HG02642 (cell line): ENCODE measurements at regions not wholly inside any gene's neighbourhood (a gene's known extent, or its start where the extent isn't known, plus 50 kb on each side); places are given as distances from the start of the nearest gene placed in this dataset.

Source experiments
- ATAC-seq: cut with Tn5 transposase; IDR thresholded peaks from one replicate; pipeline ENCODE4 v1.9.1; 2021; ENCODE audit warnings: mild to moderate bottlenecking; ENCODE audit not compliant: unreplicated experiment, poor library complexity

- ATAC-seq, result no peak
These were observed 107.9 kb downstream of the LMO4 start for GRCh38 chr1:87436534-87436933.

- ATAC-seq, result peak; percentile 85
These were observed 109.1 kb downstream of the LMO4 start for GRCh38 chr1:87437663-87438295.

GRCh38 chr1:87439821-87440220 is 111.1 kb downstream of the LMO4 start:
- ATAC-seq, result no peak

- peak; percentile 87 for ATAC-seq
These were observed 120.8 kb downstream of the LMO4 start for GRCh38 chr1:87449348-87449963.

GRCh38 chr1:87450136-87450535 is 121.5 kb downstream of the LMO4 start:
- no peak for ATAC-seq

- no peak for ATAC-seq
These were observed 122.0 kb downstream of the LMO4 start for GRCh38 chr1:87450615-87451209.

- no peak for ATAC-seq
These were observed 122.7 kb downstream of the LMO4 start for GRCh38 chr1:87451229-87451920.

- ATAC-seq, result no peak
These were observed 124.0 kb downstream of the LMO4 start for GRCh38 chr1:87452648-87453047.

GRCh38 chr1:87457408-87457807 is 128.7 kb downstream of the LMO4 start:
- no peak for ATAC-seq

- no peak for ATAC-seq
These were observed 134.2 kb downstream of the LMO4 start for GRCh38 chr1:87462894-87463293.

GRCh38 chr1:87464022-87464490 is 135.4 kb downstream of the LMO4 start:
- ATAC-seq, result peak; percentile 66

- ATAC-seq, result no peak
These were observed 137.9 kb downstream of the LMO4 start for GRCh38 chr1:87466621-87467020.

GRCh38 chr1:87472716-87473115 is 144.0 kb downstream of the LMO4 start:
- no peak for ATAC-seq

GRCh38 chr1:87473203-87473661 is 144.6 kb downstream of the LMO4 start:
- ATAC-seq, result no peak

- ATAC-seq, result no peak
These were observed 145.4 kb downstream of the LMO4 start for GRCh38 chr1:87474098-87474497.

GRCh38 chr1:87478231-87478630 is 149.6 kb downstream of the LMO4 start:
- no peak for ATAC-seq

GRCh38 chr1:87495147-87495546 is 166.5 kb downstream of the LMO4 start:
- ATAC-seq, result no peak

GRCh38 chr1:87495870-87496269 is 167.2 kb downstream of the LMO4 start:
- ATAC-seq, result no peak

- ATAC-seq, result no peak
These were observed 168.9 kb downstream of the LMO4 start for GRCh38 chr1:87497380-87498203.

GRCh38 chr1:87501738-87502137 is 173.1 kb downstream of the LMO4 start:
- no peak for ATAC-seq
